Stimulated activated CD4-positive, alpha-beta T cell treated with anti-CD3 and anti-CD28 coated beads, Interleukin-12 subunit alpha, Interleukin-12 subunit beta, amount 100 ng/mL, for 24 hours (primary cell): ENCODE measurements at regions not wholly inside any gene's neighbourhood (a gene's known extent, or its start where the extent isn't known, plus 50 kb on each side); places are given as distances from the start of the nearest gene placed in this dataset.
"Not testable (repeated sequence)": the region's sequence is repeated elsewhere in the genome, so short reads cannot be mapped to it uniquely, and the experiment has no call there.

ENCODE experiments used
- DNase-seq, 2 experiments: peaks; one replicate each; pipeline ENCODE4 v3.0.0-alpha.2; 2020; ENCODE audit warnings: low read depth in 2 of 2

DNA sequence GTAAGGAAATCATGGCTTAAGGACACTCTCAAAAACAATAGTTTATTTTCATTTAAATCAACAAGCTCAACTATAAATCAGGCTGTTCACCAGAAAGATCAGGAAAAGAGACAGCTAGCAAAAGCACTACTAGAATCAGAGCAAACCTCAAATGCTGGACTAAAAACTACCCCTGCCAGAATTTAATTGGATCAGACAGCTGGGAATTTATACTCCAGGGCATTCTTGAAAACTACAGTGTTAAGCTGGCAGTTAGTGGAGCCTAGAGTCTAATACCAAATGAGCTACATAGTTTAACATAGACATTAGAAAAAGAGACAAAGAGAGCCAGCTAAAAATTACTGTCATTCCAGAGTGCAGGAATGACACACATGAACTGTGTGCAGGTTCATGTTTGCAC is 1016.4 kb upstream of the CRIM1 start:
- DNase-seq = no peak

DNA sequence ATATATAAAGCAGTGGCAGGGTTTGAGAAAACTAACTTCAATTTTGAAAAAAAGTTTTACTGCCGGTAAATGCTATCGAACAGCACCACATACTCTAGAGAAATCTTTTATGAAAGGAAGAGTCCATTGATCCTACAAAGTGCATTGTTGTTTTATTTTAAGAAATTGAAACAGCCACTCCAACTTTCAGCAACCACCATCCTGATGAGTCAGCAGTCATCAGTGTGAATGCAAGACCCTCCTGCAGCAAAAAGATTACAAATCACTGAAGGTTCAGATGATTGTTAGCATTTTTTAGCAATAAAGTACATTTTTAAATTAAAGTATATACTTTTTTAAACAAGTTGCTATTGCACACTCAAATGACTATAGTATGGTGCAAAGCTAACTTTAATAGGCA is 1017.7 kb upstream of the CRIM1 start:
- DNase-seq = no peak

DNA sequence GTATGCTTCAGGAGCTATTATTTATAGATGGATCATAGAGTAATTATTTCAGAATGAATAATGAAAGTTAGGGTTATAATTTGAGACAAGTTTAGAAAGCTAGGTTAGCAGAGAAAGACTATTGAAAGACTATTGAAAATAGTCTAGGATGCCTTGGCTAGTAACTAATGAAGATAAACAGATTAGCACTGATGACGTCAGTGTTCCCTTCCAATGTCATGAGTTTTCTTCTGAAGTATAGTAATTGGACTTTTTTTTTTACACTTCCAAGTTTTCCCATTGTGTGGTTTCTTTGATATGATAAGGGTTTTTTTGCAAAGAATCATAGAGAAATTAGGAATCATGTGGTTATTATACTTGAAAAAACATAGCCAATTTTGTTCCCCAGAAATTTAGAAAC is 1041.5 kb upstream of the CRIM1 start:
- DNase-seq = no peak

DNA sequence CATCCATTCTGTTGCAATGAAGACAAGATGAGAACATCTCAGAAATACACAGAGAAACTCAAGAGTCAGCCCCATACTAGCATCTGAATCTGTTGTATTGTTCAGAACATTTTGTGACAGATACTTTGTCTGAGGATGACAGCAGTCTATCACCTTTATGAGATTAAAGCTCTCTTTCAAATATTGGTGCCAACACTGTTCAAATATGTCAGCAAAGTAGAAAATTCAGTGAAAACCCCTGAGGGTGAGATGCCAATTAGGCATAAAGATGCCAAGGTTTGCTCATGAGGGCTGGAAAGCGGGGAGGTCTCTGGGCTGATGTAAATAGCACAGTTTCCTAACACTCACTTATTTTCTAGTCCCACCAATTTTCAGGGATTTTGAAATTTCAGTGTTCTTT is 1054.2 kb upstream of the CRIM1 start:
- DNase-seq = no peak

DNA sequence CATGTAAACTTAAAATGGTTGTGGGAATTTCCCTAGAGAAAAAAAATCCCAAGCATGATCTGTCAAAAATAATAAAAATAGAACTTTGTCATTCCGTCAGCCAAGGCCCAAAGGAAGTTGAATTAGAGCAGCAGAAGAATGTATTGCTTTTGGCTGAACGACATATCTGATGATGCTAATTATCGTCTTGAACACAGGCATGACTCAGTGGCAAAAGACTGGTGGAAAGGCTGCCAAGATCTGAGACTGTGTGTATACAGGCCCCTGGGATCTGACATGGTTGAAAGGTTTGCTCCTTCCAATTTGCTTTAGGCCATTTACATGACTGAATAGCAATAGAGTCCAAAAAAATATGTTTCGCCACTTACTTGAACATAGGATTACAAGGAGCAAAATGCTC is 1057.1 kb upstream of the CRIM1 start:
- no peak for DNase-seq

DNA sequence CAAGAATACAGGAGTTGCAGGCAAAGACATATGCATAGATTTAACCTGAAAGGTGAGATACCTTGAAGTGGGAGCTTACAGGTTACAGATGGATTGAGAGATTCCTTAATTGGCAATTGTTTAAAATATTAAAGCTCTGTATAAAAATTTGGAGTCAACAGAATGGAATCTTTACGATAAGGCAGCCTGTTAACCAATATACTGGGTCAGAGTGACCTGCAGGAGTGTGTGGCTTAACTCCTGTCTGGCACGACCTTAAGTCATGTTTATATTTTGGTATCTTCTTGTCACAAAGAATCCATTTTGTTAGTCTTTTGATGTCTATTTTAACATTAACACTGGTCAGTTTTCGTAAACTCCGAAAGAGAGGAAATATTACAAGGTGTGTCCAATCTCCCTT is 1058.2 kb upstream of the CRIM1 start:
- DNase-seq = no peak

DNA sequence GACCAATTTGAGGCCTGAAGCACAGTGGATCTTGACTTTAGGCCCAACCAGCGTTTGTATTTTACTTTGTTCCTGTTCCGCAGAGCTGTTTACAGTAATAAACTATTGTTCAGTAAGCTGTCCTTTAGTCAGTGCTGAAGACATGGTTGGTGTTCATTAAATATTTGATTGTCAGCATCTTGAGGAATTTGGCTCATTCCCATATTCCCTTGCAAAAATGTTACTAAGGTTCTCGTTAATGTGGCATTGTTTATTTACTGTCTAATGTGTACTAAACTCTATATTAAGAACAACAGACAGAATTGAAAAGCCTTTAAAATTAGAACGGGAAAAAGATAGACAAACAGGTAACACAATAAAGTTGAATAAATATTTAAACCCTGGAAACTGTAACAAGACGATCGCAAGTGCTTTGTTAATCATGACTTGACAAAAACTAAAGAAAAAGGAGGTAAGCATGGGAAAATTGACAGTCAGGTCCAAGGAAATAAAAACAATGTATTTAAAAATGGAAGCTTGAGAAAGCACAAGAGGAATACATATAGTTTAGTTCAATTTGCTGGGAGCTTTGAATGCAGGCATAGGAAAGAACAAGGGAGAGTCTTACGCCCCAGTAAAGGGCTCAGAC is 1060.8 kb upstream of the CRIM1 start:
- DNase-seq = no peak

DNA sequence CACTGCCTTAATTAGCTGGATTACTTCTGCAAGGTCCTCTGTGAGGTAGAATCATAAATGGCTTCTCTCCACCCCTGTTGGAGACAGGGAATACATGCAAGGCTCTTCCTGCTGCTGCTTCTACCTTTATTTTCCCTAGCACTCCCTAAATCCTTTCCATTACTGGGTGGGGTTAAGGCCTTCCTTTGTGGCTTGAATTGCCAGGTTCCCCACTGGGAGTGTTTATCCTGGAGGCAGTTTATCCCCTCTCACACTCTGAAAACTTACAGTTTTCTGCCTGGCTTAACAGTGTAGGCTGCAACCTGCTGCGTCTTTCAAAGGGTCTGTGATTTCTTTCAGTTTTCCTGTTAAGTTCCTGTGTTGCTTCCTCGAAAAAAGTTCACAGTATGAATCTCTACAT is 1062.3 kb upstream of the CRIM1 start:
- DNase-seq = no peak

DNA sequence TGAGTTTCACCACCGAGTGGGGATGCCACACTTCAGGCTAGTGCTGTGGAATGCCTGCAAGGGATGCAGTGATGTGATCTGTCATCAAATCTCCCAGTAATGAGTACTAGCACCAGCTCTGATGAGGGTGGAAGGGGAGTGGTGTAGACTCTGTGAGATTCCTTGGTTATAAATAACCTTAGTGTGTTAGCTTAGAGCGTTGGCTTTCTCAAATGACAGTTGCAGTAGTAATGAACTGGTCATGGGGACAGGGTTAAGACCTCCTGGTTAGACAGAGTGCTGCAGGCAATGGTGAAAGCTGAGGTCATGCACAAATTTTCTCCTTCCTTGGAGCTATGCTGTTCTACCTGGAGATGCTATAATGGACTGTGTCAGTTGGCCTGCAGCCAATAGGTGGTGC is 1063.4 kb upstream of the CRIM1 start:
- DNase-seq = no peak

DNA sequence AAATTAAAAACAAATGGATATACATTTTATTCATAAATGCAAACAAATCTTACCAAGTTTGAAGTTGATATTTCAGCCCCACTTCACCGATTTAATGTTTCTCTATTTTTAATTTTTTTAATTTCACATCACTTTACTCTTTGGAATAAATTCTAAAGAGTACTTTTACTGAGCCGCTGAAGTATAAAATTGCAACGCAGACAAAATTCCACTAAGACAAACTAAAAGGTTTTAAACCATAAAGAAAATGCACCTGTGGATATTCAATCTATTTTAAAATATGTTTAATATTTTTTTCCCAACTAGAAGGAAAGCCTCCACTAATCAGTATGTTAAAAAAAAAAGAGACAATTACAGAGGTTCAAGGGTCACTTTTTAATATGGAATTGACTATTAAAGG is 1073.9 kb upstream of the CRIM1 start:
- DNase-seq = no peak

DNA sequence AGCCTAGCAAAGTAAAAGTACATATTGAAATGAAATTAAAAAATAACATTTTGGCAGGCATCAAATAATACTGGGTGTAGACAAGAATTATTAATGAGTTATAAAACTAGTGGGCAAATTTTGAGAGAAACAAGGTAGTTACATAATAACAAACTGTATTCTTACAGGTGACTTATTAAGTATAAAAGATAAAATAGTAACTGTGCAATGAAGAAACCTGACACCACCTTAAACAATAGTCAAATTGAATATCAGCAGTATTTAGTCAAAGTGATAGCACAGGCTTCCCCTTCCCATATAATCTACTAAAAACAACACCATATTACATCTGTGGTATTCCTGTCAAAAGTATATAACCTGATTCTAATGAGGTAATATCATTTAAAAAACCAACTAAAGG is 1099.8 kb upstream of the CRIM1 start:
- DNase-seq = no peak

DNA sequence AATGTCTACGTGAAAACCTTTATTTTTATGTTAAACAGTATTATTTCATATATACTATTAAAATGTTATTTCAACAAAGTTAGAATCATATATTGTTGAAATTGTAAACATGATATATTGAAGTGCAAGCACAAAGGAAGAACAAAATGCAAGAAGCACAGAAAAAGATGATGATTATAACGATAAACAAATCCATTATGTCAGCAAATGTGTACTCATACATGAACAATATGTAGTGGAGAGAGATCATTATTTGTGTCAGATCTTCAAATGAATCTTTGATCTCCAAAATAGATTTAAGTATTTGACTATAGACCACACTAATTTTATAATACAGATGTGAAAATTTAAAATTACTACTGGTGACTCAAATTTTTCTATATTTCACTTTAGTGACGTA is 1104.4 kb upstream of the CRIM1 start:
- no peak for DNase-seq

DNA sequence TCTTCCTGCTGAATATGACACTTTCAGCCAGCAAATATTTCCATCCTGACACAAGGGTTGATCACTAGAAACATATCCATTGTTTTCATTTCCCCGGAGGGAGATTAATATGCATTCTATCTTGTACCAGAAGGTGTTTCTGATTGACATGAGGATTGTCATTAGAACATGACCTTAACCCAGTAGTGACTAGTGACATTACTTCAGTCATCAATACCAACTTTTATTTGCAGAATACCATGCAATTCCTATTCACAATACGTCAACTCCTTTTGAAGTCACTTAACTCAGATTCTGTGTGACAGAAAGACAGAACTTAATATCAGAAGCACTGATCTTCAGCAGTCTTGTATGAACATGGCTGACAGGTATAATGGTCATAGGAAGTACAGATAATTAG is 1108.9 kb upstream of the CRIM1 start:
- DNase-seq = no peak

DNA sequence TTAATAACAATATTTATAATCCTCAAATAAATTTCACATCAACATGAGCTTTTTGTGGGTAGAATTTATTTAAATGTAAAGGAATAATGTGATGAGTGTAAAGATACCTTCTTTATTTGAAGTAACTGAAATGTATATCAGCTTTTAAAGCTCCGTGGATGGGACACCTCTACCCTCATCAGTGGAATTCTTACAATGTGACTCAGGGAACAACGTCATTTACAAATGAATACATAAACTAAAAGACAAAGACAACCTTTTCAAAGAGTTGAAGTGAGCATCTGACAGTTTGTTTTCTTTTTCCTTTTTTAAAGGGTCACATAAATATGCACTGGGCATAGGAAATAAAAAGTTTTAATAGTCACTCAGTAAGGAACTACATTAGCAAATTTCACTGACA is 1127.0 kb upstream of the CRIM1 start:
- no peak for DNase-seq

DNA sequence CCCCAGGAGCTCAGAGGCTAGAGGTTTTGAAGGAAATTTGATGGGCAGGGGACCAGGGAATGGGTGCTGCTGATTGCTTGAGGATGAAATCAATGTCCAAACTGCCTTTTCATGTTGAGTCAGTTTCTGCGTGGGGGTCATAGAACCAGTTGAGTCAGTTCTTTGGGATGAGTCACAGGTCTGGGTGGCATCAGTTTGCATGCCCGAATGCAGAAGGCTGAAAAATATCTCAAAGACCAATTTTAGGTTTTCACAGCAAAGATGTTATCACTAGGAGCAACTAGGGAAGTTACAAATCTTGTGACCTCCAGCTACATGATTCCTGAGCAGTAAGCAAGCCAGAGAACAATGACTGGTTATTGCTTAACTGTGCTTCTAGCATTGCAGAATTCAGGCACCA is 1135.1 kb upstream of the CRIM1 start:
- no peak for DNase-seq

DNA sequence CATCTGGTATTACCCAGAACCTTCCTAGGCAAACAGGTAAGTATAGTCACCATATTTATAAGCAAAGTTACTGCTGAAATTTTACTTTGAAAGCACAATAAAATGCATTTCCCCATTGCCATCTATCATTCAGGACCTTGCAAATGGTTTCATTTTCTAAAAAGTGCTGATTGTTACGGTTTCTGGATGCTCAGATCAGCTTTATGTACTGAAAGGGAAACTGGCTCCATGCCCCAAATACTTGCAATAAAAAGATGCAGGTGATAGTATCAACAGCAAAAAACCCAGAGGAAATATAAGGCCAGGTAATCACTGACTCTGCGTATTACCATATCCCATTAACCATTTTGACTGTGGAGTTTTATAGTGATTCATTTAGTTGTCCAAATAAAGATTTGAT is 1150.7 kb upstream of the CRIM1 start:
- DNase-seq = no peak

DNA sequence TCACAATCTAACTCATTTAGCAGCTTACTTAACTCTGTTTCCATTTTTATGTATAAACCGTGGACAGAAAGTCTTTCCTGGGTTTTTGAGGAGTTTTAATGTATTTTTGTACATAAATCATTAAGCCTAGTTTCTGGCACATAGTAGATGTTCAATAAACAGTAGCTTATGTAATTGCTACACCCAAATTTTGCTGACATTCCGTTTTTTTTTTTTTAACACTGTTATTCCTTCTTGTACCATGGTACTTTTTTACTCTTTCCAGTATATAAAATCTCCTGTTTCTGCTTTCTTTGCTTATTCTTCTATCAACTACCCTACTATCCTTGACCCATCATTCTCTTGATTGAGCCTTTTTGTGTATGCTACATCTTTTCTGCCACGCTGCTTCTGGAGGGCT is 1151.3 kb upstream of the CRIM1 start:
- DNase-seq = no peak

DNA sequence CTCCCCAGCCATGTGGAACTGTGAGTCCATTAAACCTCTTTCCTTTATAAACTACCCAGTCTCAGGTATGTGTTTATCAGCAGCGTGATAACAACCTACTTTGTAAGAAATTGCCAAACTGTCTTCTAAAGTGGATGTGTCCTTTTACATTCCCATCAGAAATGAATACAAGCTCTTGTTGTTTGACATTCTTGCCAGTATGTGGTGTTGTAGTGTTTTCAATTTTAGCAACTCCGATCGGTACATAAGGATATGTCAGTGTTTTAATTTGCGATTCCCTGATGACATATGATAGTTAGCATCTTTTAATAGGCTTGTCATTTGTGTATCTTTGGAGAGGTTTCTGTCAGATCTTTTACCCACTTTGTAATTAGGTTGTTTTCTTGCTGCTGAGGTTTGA is 1156.3 kb upstream of the CRIM1 start:
- DNase-seq = no peak

DNA sequence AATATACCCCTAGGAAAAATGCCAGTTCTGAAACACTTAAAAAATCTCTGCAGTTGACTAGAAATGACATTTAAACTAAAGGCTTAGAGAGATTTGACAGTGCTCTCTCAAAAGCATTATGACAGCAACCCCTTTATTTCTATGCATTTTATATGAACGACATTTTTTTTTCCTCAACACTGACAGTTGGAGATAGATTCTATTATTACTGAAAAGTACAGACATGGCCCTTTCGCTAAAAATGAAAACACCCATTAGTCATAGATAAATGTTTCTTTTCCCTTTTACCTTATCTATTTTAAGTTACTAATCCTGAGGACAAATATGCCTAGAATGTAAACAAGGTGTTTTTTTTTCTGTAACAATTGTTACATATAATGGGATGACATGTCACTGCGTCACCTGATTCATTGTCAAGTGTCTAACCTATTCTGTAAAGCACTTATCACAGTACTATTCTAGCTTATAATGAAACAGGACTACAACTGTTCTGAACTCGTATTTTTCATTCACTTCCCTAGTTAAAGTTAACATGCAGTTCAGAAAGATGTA is 1169.6 kb upstream of the CRIM1 start:
- no peak for DNase-seq

DNA sequence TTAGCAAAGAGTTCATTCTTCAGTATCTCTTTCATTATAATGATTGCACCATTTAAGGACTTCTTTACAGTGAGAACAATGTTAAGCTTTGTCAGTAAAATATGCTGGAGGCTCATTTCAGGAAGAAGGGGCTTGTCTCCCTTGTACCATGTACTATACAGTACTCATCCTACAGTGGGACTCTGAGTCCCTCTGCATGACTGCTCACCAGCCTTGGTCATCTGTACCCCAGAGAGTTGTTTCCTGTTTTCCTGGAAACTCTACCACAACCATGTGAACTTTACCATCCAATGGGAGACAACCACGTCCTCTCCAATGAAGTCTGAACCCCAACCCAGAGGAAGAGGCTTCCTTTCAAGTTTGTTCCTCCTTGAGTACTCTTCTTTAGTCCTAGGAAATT is 1171.1 kb upstream of the CRIM1 start:
- no peak for DNase-seq

DNA sequence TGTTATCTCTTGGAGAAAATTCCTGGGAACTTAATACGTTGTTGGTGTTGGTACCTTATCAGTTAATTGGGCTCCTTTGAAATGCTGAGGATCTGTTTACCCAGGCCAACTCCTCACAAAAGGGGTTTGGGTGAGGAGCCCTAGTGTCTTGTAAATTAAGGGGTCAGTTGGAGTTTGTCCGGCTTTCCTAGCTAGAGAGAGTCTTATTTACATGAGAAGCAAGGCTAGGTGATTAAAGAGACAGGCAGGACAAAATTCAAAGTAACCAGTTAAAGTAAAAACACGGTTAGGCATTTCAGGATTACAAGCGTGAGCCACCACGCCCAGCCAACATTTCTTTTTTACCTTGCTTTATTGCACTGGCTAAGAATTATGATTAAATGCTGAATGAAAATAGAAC is 1178.9 kb upstream of the CRIM1 start:
- not testable (repeated sequence) for DNase-seq

DNA sequence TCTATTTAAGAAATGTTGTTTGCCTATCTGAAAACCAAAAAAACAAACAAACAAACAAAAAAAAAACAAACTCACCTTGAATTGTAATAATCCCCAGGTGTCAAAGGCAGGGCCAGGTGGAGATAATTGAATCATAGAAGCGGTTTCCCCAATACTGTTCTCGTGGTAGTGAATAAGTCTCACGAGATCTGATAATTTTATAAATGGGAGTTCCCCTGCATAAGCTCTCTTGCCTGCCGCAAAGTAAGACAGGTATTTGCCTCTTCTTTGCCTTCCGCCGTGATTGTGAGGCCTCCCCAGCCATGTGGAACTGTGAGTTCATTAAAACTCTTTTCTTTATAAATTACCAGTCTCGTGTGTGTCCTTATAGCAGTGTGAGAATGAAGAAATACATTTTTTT is 1180.7 kb upstream of the CRIM1 start:
- DNase-seq = no peak

DNA sequence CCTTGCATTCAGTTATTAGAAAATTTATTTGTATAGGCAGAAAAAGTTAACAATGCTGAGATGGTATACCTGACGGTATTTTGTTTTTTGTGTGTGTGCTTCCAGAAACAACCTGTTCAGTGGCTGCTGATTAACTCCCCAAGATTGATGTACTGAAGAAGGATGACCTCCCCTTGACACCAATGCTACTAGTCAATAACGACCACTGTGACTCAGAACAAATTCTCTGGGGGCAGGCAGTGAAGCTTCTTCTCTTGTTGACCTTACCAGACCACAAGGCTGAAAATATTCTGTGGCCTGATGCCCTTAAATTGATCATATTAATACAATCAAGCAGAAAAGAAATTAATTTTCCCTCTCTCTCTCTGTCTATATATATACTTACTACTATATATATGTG is 1182.9 kb upstream of the CRIM1 start:
- DNase-seq = no peak

DNA sequence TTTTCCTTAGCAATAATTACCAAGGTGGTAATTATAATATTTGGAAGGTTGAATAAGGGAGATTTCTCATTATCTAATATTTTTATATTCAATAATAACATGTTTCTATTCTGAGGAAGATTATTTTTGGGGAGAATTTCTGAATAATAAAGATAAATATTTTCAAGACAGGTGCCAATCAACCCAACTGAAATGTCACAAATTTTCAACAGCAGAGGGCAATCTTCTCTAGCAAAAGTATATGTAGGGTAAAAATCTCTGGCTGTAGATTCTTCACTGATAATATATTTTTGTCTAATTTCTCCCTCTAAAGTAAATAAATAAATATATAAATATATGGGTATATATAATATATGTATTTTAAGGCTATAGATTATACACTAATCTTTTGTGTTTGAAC is 1187.2 kb upstream of the CRIM1 start:
- no peak for DNase-seq
